Keratinocyte (primary cell): ENCODE measurements at regions not wholly inside any gene's neighbourhood (a gene's known extent, or its start where the extent isn't known, plus 50 kb on each side); places are given as distances from the start of the nearest gene placed in this dataset.

Experiments
- DNase-seq: peaks from one replicate; pipeline ENCODE4 v3.0.0-alpha.2; 2011; ENCODE audit warnings: low read depth, missing footprints, low spot score
- FAIRE-seq: peaks from 2 replicates; lab custom pipeline; 2011; peaks lifted over from hg19 to GRCh38; lab: Jason Lieb, UNC
- H2AFZ ChIP-seq: 2 replicates; pipeline ENCODE4 v1.6.0; 2012; ENCODE audit warnings: low read length, control low read depth, inconsistent platforms; ENCODE audit not compliant: control insufficient read depth
- H3K27ac ChIP-seq: 2 replicates; pipeline ENCODE4 v1.5.1; 2011; ENCODE audit warnings: low read length; ENCODE audit not compliant: control insufficient read depth, insufficient read depth
- H3K27me3 ChIP-seq: 3 replicates; pipeline ENCODE4 v1.6.0; 2011; ENCODE audit warnings: low read length; ENCODE audit not compliant: control insufficient read depth, insufficient read depth; ENCODE audit errors: extremely low read depth
- H3K36me3 ChIP-seq, 2 experiments: 2 replicates in 1 of 2; 3 replicates in 1 of 2; pipeline ENCODE4 v1.5.1; 2011; ENCODE audit warnings: low read length in 2 of 2, mild to moderate bottlenecking in 1 of 2; ENCODE audit not compliant: control insufficient read depth in 2 of 2, insufficient read depth in 2 of 2; ENCODE audit errors: extremely low read depth in 1 of 2
- H3K4me1 ChIP-seq: 3 replicates; pipeline ENCODE4 v1.5.1; 2011; ENCODE audit warnings: low read length; ENCODE audit not compliant: control insufficient read depth, insufficient read depth; ENCODE audit errors: extremely low read depth
- H3K4me2 ChIP-seq: 3 replicates; pipeline ENCODE4 v1.6.0; 2011; ENCODE audit warnings: low read depth, low read length; ENCODE audit not compliant: control insufficient read depth, insufficient read depth; ENCODE audit errors: extremely low read depth
- H3K4me3 ChIP-seq, 3 experiments: fragments of 200-600 bp in 1 of 3; sonication (generic) in 1 of 3; 2 replicates in 2 of 3; 3 replicates in 1 of 3; pipeline ENCODE4 v1.5.1; 2011 to 2016; ENCODE audit warnings: low read length in 3 of 3, mild to moderate bottlenecking in 3 of 3, control low read depth in 2 of 3, inconsistent platforms in 1 of 3, low read depth in 1 of 3, mixed read lengths in 1 of 3, mixed run types in 1 of 3, moderate library complexity in 1 of 3; ENCODE audit not compliant: control insufficient read depth in 2 of 3, insufficient read depth in 2 of 3; ENCODE audit errors: extremely low read depth in 1 of 3
- H3K79me2 ChIP-seq: 2 replicates; pipeline ENCODE4 v1.6.0; 2012; ENCODE audit warnings: low read length; ENCODE audit not compliant: control insufficient read depth, insufficient read depth
- H3K9ac ChIP-seq: 3 replicates; pipeline ENCODE4 v1.6.0; 2011; ENCODE audit warnings: low read length; ENCODE audit not compliant: control insufficient read depth, insufficient read depth; ENCODE audit errors: extremely low read depth
- H3K9me1 ChIP-seq: 3 replicates; pipeline ENCODE4 v1.6.0; 2011; ENCODE audit warnings: low read length; ENCODE audit not compliant: control insufficient read depth, insufficient read depth; ENCODE audit errors: extremely low read depth
- H3K9me3 ChIP-seq: 2 replicates; pipeline ENCODE4 v1.5.1; 2012; ENCODE audit warnings: low read depth, low read length; ENCODE audit not compliant: control insufficient read depth
- H4K20me1 ChIP-seq: 3 replicates; pipeline ENCODE4 v1.6.0; 2011; ENCODE audit warnings: low read length; ENCODE audit not compliant: control insufficient read depth, insufficient read depth; ENCODE audit errors: extremely low read depth
- EZH2 ChIP-seq: IDR thresholded peaks from one replicate; pipeline ENCODE4 v1.6.1; 2012; ENCODE audit warnings: inconsistent platforms, mild to moderate bottlenecking, low read length, moderate library complexity
- dilution Hi-C: fragments of 300-500 bp; cut with MboI; formaldehyde crosslinking; loops from one replicate; pipeline ENCODE4 v1.7.0; 2020; ENCODE audit warnings: low sequenced_read_pairs; ENCODE audit not compliant: extremely low pct_ligation_motif_present
- TF ChIP-seq, protein P1 (sequence below), 3 experiments: IDR thresholded peaks in 1 of 3; conservative IDR thresholded peaks in 1 of 3; optimal IDR thresholded peaks in 1 of 3; 2 replicates in 2 of 3; 3 replicates in 1 of 3; pipeline versions ENCODE3 to v1.5.1; 2011; ENCODE audit warnings: low read length in 3 of 3, mild to moderate bottlenecking in 3 of 3, moderate library complexity in 2 of 3, control low read depth in 1 of 3, inconsistent platforms in 1 of 3; ENCODE audit not compliant: insufficient read depth in 2 of 3; ENCODE audit errors: extremely low read depth in 1 of 3

DNA sequence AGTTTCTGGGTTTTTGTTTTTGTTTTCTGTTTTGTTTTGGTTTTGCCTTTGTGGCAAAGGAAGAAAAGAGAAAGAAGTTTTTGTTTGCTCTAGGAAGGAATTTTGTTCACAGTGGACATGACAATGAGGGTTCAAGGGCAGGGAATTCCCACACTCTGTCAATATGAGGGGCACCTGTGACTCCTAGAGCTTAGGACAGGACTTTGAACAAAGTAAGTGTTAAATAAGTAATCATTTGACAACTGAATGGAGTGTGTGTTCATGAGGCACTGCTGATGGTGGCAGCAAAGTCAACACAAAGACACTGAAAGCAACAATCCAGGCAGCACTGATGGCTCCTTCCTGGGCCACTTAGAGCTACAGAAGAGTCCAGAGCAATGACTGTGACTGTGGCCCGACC is 1381.1 kb upstream of the LRRTM3 start:
- DNase-seq (no peak), FAIRE-seq (no peak)
- Histone ChIP-seq H3K79me2 (no peaks in the 10 kb centered on the region), H3K4me1 (no peaks in the 10 kb centered on the region), H3K9me1 (no peaks in the 10 kb centered on the region), H2AFZ (no peak overlapping the region), H3K27me3 (no peaks in the 10 kb centered on the region), H3K9me3 (no peaks in the 10 kb centered on the region), H3K4me3 (no peak overlapping the region), H3K9ac (no peak overlapping the region), H3K27ac (no peak overlapping the region), H3K4me2 (no peak overlapping the region), H4K20me1 (no peaks in the 10 kb centered on the region), H3K36me3 (no peaks in the 10 kb centered on the region)
- no peak for TF ChIP-seq EZH2
- TF ChIP-seq, protein P1, sequence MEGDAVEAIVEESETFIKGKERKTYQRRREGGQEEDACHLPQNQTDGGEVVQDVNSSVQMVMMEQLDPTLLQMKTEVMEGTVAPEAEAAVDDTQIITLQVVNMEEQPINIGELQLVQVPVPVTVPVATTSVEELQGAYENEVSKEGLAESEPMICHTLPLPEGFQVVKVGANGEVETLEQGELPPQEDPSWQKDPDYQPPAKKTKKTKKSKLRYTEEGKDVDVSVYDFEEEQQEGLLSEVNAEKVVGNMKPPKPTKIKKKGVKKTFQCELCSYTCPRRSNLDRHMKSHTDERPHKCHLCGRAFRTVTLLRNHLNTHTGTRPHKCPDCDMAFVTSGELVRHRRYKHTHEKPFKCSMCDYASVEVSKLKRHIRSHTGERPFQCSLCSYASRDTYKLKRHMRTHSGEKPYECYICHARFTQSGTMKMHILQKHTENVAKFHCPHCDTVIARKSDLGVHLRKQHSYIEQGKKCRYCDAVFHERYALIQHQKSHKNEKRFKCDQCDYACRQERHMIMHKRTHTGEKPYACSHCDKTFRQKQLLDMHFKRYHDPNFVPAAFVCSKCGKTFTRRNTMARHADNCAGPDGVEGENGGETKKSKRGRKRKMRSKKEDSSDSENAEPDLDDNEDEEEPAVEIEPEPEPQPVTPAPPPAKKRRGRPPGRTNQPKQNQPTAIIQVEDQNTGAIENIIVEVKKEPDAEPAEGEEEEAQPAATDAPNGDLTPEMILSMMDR (optimal IDR thresholded peaks at IDR 0.05 in 1 of 3, IDR thresholded peaks at IDR 0.05 in 1 of 3, conservative IDR thresholded peaks at IDR 0.05 in 1 of 3; ENCODE audit: extremely low read depth in 1 of 3, insufficient read depth in 2 of 3, low read length in 3 of 3) = peak in 1 of 3 experiments; percentile 6
- dilution Hi-C loops = no loop called here

DNA sequence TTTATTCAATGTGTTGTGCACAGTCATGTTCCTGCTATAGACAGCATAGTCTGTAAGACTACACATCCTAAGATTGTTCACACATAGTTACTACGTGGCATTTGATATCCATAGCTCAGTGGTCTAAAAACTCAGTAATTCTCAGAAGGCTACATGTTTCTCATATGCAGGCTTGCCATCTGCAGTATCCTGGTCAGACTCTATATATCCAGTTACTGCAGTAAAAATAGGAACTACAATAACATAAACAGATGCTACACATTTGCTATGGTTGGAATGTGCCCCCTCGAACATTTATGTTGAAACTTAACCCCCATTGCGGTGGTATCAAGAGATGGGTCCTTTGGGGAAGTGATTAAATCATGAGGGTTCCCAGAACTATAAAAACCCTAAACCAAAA is 1377.8 kb upstream of the LRRTM3 start:
- no peaks in the 10 kb centered on the region for H4K20me1 ChIP-seq
- H3K79me2 ChIP-seq = no peaks in the 10 kb centered on the region
- H3K4me2 ChIP-seq = no peak overlapping the region
- no peaks in the 10 kb centered on the region for H3K9me3 ChIP-seq
- no peaks in the 10 kb centered on the region for H3K27me3 ChIP-seq
- no peak overlapping the region for H3K27ac ChIP-seq
- no peak overlapping the region for H3K4me3 ChIP-seq
- DNase-seq (no peak), FAIRE-seq (no peak)
- H3K9ac ChIP-seq = no peak overlapping the region
- no peaks in the 10 kb centered on the region for H3K36me3 ChIP-seq
- H3K9me1 ChIP-seq = no peaks in the 10 kb centered on the region
- no peaks in the 10 kb centered on the region for H3K4me1 ChIP-seq
- no peak overlapping the region for H2AFZ ChIP-seq
- no peak for TF ChIP-seq EZH2
- dilution Hi-C loops = no loop called here

- TF ChIP-seq, protein P1 (optimal IDR thresholded peaks at IDR 0.05 in 1 of 3, IDR thresholded peaks at IDR 0.05 in 1 of 3, conservative IDR thresholded peaks at IDR 0.05 in 1 of 3; ENCODE audit: extremely low read depth in 1 of 3, insufficient read depth in 2 of 3, low read length in 3 of 3) = no peak
- TF ChIP-seq EZH2 = no peak
- no peak for FAIRE-seq
- Histone ChIP-seq H3K36me3 (no peaks in the 10 kb centered on the region), H3K9me3 (no peaks in the 10 kb centered on the region), H3K79me2 (no peaks in the 10 kb centered on the region), H3K27me3 (no peaks in the 10 kb centered on the region), H4K20me1 (no peaks in the 10 kb centered on the region), H3K9me1 (no peaks in the 10 kb centered on the region), H3K4me2 (no peak overlapping the region), H3K4me1 (no peaks in the 10 kb centered on the region), H3K4me3 (no peak overlapping the region), H3K27ac (no peak overlapping the region), H3K9ac (no peak overlapping the region), H2AFZ (no peak overlapping the region)
- DNase-seq = no peak
- dilution Hi-C loops = no loop called here
Measured at GRCh38 chr10:65550761-65551160, 1375.1 kb upstream of the LRRTM3 start.
